HG02870 (cell line): ENCODE measurements at regions not wholly inside any gene's neighbourhood (a gene's known extent, or its start where the extent isn't known, plus 50 kb on each side); places are given as distances from the start of the nearest gene placed in this dataset.
"Not testable (repeated sequence)": the region's sequence is repeated elsewhere in the genome, so short reads cannot be mapped to it uniquely, and the experiment has no call there.

ENCODE experiments used
- ATAC-seq: cut with Tn5 transposase; IDR thresholded peaks from one replicate; pipeline ENCODE4 v1.9.1; 2021; ENCODE audit warnings: mild to moderate bottlenecking, moderate library complexity; ENCODE audit not compliant: unreplicated experiment

DNA sequence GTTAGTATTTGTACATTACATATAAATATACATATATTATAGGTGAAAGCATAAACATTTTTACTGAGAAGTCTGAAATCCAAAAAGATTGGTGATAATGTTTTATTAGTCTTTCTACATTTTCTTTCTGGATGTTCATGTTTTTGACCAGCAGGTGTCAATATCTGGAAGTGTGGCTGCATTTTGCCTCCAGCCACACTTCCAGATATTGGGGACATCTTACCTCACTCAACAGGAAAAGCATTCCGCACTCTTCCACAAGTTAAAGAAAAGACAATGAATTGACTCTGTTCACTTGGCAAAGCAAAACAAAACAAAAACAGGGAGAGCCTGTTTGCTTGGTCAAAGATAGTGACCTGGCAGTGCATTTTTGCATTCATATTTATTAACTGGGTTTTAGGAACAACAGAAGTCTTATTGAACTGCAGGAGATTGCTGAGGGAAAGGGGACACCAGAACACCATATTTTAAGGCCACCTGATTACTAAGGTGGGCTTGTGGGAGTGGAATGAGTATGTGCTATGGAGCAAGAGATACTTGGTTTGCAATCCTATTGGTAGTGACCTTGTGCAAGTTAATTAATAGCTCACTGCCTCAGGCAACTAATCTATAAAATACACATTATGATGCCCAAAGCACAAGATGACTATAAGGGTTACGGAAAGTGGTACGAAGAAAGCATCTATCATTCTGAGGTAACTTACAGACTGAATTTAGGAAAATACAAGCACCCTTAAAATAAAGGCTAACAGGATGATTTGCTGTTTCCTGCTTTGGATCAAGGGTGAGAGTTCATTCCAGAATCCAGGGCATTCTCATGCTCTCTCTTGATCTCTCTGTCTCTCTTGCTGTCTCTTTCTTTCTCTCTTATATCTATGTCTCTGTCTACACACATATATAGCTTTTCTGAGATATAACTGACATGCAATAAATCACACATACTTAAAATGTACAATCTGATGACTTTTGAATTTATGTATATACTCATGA is 389.9 kb upstream of the EMCN start:
- ATAC-seq = no peak

DNA sequence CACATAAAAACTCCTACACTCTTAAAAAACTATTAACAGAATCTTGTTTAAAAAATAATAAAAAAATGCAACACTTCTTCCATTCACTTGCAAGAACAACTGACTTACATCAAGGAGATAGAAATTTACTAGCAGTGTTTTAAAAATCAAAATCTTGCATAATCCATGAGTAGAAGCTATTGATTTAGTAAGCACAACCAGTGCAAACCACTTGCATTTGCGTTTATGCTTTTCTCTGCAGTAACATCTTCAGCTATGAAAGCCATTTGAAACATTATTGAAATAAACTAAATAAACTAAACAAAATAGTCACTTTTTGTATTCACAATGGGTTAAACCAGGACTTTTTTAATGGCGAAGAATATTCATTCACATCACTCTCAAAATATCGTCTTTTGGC is 389.2 kb upstream of the EMCN start:
- no peak for ATAC-seq

DNA sequence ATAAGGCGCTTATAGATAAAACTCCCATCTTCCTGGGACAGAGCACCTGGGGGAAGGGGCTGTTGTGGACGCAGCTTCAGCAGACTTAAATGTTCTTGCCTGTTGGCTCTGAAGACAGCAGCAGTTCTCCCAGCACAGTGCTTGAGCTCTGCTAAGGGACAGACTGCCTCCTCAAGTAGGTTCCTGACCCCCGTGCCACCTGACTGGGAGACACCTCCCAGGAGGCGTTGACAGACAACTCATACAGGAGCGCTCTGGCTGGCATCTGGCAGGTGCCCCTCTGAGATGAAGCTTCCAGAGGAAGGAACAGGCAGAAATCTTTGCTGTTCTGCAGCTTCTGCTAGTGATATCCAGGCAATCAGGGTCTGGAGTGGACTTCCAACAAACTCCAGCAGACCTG is 383.1 kb upstream of the EMCN start:
- not testable (repeated sequence) for ATAC-seq

DNA sequence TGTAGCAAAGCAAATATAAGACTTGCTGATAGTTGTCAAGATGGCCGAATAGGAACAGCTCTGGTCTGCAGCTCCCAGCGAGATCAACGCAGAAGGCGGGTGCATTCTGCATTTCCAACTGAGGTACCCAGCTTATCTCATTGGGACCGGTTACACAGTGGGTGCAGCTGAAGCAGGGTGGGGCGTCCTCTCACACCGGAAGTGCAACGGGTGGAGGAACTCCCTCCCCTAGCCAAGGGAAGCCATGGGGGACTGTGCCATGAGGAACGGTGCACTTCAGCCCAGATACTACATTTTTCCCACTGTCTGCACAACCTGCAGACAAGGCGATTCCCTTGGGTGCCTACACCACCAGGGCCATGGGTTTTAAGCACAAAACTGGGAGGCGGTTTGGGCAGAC is 382.3 kb upstream of the EMCN start:
- no peak for ATAC-seq

DNA sequence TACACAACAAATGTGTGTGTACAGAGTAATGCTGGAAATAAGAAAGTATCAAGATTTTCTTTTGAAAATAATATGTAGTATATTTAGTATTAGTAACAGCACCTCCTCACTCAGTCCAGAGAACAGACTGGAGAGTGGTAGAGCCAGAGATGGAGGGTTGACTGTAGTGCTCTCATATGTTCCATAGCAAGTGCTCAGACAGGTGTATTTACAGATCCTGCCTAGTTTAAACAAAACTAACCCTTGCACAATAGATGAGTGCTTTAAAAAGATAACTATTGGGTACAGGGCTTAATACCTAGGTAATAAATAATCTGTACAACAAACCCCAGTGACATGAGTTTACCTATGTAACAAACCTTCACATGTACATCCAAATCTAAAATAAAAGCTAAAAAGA is 381.0 kb upstream of the EMCN start:
- ATAC-seq = no peak

DNA sequence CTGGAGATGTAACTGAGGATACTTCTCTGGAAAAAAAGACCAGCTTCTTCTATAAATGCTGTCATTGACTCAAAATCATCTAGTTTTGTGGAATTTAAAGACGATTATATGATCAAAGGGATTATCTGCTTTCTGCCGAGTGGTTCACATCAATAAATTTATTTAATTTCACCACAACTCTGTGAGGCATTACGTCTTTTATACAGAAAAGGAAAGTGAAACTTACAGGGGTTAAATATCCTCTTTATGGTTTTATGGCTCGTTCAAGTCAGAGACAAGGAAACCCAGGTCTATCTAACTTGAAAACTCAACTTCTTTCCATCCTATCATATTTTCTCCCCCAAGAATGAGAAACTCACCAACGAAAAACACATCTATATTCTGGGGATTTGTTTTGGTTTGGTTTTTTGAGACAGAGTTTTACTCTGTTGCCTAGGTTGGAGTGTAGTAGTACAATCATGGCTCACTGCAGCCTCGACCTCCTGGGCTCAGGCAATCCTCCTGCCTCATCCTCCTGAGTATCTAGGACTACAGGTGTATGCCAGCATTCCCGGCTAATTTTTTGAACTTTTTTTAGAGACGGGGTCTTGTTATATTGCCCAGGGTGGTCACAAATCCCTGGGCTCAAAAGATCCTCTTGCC is 377.9 kb upstream of the EMCN start:
- ATAC-seq = peak; percentile 95

DNA sequence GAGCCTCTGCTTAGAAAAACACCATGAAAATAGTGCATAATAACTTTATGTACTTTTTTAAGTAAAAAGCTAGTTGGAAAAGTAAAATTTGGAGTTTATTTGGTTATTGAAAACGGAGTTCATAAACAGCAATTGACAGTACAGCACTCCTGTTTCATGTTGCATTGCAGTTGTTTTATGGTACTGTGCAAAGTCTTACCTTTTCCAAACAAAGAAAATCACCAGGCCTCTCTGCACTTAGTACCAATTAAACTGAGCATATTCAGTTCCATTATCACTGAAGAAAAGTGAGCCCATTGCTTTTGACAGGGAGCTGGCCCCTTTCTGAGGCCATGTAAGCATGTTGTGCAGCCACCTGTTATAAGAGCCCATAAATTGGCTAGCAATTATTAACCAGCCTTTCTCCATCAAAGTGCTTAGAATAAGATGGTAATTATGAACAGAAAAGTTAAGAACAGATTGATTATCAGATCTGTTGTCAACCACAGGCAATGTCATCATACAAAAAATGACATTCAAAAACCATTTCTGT is 376.6 kb upstream of the EMCN start:
- ATAC-seq = no peak

DNA sequence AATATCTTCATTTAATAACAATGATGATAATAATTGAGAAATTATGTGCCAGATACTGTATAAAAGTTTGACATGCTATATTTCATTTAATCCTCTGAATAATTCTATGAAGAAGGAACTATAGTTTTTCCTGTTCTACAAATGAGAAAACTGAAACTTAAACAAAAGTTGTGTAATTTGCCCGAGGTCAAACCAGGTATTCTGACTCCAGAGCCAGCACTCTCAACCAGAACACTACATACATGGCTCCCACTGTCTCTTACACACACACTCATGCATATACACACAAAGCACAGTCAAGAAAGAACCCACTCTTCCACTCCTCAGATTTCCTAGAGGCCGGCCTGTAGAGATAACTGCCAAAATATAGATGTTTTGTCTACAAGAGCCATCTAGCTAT is 374.0 kb upstream of the EMCN start:
- ATAC-seq = no peak

DNA sequence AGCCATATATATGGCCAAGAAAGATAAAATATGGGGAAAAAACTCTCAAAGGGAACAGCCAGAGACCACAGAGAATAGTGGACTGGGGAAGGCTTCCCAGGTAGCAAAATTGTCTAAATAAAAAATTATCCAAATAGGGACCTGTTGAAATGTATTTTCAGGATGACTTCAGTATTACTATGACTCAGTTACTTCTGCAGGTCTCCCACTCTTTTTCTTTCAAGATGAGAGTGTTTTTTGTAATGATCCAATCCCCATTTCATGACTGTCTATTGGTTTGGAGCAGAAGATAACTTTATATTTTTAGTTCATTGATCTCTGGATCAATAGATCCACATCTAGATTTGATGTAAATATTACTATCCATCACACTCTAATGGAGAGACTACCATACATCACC is 372.1 kb upstream of the EMCN start:
- no peak for ATAC-seq

DNA sequence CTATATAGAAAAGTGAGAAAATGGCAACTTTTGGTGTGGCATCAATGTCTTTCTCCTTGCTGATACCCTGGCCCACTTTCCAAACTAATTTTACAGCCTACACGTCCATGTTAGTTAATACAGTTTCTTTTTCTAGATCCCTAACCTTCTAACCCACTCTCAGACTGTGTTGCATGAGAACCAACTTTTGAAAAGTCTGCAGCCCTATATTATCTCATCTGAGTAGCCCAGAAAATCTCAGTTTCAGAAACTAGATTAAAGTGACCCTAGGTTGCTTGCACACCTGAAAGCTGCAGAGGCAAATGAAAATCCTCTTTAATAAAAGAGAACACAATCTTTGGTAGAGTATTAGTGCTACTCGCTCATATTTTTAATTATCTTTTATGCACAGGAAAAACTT is 371.6 kb upstream of the EMCN start:
- ATAC-seq = peak; percentile 90

DNA sequence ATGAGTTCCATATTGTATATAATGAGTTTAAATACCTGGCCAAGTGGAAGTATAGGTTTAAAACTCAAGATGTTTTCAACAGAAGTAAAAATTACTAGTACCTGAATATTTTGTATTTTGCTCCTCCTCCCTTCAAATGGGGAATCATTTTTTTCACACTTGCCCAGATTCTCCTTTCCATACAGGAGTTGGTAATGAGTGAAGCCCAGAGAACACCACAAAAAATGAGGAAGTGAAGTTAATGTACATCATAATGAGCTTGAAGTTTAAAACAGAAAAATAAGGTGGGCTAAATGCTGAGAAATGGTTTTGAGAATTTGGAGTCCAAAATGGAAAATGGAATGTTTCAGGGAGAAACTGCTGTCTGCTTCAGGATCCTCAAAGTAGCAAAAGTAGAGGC is 364.8 kb upstream of the EMCN start:
- ATAC-seq = no peak

DNA sequence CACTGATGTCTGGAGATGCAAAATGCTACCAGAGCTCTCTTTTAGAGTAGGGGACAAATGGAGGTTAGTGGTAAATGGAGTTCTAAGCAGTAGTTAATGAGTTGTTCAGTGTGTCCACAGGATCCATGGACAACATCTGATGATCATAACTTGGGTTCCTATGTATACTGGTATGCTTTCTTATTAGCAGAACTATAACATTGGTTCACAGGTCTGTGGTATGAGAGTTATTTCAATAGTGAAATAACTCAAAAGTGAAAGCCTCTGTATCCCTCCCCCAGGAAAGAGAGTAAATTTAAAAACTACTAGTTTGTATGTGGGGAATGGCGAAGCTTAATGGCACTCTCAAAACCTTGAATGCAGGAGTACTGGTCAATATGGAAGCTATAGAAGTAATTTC is 363.5 kb upstream of the EMCN start:
- peak; percentile 65 for ATAC-seq

DNA sequence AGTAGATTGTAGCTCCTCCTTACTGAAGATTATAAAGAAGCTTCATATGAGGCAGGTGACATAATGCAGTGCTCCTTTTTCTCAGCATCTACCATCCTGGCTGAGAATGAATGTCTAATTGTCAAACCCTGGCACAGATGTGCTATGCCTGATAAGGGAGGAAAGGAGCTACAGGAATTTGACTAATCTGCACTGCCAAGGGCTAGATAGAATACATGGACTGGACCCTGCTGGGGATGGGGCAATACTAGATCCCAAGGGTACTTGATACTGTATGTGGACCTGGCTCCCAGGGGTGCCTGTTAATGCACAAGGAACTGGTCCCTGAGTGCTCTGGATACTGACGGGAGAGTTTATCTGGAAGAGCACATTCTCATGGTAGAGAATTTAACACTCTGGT is 362.2 kb upstream of the EMCN start:
- ATAC-seq = no peak

DNA sequence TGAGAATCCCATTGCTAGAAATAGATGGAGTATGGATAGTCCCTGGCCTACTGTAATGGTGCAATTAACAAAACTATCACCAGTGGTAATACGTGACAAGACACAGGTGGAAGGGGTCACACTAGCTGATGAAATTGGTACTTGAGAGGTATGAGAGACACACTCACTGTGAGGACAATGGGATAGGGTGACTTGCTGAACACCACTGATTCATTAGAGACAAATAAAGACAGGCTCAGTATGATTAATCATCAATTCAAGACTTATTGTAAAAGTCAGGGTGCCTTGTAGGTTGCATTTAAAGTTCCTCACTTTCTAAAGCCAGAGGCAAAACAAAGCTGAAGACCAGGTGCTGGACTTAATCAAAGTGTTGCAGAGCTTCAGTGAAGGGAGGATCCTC is 361.6 kb upstream of the EMCN start:
- ATAC-seq = no peak

DNA sequence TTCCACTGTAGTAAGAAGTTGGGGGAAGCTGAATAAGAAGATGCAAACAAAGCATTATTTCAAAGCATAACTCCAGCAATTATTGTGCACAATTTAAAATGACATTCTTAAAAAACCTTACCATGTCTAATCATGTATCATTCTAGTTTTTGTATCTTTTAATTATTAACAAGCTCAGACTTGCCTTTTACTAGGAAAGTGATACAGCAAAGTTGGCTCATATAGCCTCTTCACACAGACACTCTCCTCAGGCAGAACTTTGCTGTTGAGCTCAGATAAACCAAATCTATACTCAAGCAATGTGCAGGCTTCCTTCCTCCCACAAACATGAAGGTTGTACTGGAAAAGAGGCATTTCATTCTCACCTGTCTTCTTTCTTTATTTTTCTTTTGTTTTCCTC is 358.7 kb upstream of the EMCN start:
- no peak for ATAC-seq

DNA sequence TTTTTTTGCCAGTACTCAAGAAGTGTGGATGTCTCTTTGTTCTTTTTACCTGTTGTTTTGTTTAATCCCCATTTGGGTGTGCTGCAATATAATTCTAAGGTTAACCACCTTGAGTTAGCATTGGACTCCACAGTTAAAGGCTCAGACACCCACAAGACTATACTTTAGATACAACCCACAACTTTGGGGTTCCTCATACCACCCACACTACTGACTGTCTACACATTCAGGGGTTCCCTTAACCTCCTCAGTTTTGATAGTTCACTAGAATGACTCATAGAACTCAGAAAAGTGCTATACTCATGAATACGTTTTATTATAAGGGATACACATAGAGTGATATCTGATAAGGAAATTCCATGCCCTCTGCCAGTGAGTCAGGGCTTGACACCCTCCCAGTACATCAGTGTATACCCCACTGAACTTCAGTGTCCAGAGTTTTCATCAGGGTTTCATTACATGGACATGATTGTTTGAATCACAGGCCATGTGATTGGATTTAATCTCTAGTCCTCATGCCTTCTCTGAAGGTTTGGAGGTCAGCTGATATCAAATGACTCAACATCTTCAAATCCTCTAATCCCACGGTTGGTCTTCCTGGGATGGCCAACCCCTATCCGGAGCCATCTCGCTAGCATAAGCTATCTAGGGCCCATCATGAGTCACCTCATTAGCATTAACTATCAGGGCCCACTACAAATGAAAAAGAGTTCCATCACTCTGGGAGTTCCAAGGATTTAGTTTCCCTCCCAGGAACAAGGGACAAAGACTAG is 357.7 kb upstream of the EMCN start:
- ATAC-seq = no peak

DNA sequence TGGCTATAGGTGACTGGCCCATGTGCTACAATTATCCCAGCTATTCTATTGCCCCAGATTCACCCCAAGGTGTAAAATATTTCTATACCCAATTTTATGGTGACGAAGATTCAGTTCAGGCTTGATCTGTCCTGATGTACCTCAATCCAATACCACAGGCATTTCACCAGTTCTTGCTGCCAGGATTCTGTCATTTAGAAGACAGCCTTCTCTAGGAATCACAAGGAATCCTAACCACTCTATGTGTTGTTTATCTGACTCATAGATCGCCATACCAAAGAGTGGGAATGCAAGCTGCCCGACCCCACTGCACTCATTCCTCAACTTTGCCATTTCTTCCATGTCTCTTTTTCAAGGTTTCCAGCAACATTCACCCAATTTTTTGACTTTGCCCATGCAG is 355.0 kb upstream of the EMCN start:
- no peak for ATAC-seq

DNA sequence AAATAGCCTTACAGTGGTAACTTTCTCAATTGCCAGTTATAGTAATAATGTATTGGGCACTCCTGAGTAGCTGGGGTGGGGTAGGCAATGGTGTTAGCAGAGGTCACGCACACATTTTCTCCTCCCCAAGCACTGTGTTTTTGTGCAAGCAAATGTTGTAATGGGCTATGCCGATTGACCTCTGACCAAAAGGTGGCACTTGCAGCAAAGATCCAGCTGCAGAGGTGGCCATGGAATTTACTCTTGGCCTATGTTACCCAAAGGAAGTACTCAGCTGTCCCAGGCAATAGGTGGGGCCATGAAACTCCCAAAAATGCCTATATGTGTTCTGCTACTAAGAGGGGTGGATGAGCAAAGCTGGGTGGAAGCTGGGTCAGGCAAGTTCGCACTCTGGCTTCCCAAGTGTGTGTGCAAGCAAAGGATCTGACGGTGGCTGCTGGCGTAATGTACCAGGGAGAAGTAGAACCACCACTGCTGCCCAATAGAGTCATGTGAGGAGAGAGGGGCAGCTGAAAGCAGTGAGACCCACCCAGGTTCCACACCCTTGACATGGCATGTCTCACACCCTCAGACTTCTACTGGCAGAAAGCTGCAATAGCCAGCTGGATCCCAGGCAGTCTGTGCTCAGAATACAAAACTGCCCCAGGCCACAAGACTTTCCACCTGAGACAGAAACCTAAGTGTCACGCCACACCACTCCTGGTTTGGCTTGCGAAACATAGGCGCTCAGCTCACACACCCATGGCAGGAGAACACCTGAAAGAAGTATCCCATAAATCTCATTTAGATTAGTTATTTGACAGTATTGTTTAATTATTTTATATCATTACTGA is 353.3 kb upstream of the EMCN start:
- ATAC-seq = no peak

DNA sequence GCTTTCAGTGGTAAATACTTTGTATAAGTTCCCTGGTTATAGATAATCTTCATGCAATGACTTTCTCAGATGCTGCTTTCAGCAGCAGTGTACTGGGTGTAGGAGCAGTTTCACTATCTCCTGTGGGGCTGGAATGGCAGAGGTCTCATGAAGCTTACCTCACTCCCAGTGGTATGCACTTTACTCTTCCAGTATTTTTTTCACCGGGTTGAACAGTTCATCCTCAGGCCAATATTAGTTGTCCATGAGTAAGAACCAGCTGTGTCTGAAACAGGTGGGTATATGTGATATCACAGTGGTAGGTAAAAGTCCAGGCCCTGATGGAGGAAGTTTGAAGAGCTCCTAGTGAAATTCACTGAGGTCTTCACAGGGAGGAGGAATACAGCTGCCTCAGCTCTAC is 351.5 kb upstream of the EMCN start:
- no peak for ATAC-seq

DNA sequence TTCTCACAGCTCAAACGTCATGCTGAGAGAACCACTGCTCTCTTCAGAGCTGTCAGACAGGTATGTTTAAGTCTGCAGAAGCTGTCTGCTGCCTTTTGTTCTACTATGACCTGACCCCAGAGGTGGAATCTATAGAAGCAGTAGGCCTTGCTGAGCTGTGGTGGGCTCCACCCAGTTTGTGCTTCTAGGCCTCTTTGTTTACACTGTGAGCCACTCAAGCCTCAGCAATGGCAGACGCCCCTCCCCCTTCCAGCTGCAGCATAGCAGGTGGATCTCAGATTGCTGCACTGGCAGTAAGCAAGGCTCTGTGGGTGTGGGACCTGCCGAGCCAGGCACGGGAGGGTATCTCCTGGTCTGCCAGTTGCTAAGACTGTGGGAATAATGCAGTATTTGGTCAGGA is 350.5 kb upstream of the EMCN start:
- not testable (repeated sequence) for ATAC-seq

DNA sequence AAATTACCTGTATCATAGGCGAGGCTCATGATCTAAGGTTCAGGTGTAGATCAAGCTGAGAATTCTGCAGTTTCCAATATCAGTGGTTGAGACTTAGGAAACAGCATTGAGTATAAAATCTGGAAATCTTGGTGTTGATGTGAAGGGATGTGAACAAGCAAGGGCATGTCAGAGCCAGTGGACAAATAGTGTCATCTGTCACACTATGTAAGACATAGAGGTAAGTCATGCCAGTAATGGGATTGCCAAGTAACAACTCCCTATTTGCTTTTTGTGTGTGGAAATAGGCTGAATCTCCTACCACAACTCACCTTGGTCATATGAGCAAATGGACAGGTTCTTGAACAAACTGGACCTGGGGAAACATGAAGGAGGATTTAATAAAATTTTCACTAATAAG is 334.5 kb upstream of the EMCN start:
- ATAC-seq = no peak
